ENCODE measurements at regions not wholly inside any gene's neighbourhood (a gene's known extent, or its start where the extent isn't known, plus 50 kb on each side); places are given as distances from the start of the nearest gene placed in this dataset.
"Not testable (repeated sequence)": the region's sequence is repeated elsewhere in the genome, so short reads cannot be mapped to it uniquely, and the experiment has no call there.

DNA sequence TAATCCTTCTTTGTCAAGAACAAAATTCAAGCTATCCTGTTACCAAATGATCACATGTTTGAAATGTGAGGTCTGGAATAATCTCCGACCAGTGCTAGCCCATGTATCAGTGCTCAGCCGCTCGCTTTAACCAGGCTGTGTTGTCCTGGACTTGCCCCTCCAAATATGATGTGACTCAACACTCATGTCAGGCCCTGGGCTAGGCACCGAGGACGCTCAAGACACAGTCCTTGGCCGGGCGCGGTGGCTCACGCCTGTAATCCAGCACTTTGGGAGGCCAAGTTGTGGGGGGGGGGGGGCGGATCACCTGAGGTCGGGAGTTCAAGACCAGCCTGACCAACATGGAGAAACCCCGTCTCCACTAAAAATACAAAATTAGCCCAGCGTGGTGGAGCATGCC is 54.1 kb upstream of the WNT7B start:
- TF ChIP-seq, protein P1, sequence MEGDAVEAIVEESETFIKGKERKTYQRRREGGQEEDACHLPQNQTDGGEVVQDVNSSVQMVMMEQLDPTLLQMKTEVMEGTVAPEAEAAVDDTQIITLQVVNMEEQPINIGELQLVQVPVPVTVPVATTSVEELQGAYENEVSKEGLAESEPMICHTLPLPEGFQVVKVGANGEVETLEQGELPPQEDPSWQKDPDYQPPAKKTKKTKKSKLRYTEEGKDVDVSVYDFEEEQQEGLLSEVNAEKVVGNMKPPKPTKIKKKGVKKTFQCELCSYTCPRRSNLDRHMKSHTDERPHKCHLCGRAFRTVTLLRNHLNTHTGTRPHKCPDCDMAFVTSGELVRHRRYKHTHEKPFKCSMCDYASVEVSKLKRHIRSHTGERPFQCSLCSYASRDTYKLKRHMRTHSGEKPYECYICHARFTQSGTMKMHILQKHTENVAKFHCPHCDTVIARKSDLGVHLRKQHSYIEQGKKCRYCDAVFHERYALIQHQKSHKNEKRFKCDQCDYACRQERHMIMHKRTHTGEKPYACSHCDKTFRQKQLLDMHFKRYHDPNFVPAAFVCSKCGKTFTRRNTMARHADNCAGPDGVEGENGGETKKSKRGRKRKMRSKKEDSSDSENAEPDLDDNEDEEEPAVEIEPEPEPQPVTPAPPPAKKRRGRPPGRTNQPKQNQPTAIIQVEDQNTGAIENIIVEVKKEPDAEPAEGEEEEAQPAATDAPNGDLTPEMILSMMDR (IDR thresholded peaks at IDR 0.05; ENCODE audit: insufficient read depth, low read length) = no peak
- no peak for DNase-seq (ENCODE audit: low read depth)
- H3K4me3 ChIP-seq (ENCODE audit: low read depth, low read length) = no peak overlapping the region

DNA sequence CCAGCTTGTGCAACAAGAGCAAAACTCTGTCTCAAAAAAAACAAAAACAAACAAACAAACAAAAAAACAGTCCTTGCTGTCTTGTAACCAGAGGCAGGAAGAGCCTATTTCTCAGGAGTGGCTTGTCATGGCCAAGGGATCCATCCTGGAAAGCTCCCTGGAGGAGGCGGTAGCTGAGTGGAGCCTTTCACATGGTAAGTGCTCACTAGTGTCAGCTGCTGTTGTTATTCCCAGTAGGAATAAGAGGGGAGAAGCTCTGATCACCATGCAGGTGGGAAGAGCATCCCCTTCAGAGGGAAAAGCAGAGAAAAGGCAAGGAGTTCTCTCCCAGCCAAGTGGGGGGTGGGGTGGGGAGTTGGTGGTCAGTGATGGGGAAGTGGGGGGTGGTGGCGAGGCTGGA is 54.6 kb upstream of the WNT7B start:
- no peak for DNase-seq (ENCODE audit: low read depth)
- TF ChIP-seq, protein P1 (IDR thresholded peaks at IDR 0.05; ENCODE audit: insufficient read depth, low read length) = no peak
- H3K4me3 ChIP-seq (ENCODE audit: low read depth, low read length) = no peak overlapping the region

DNA sequence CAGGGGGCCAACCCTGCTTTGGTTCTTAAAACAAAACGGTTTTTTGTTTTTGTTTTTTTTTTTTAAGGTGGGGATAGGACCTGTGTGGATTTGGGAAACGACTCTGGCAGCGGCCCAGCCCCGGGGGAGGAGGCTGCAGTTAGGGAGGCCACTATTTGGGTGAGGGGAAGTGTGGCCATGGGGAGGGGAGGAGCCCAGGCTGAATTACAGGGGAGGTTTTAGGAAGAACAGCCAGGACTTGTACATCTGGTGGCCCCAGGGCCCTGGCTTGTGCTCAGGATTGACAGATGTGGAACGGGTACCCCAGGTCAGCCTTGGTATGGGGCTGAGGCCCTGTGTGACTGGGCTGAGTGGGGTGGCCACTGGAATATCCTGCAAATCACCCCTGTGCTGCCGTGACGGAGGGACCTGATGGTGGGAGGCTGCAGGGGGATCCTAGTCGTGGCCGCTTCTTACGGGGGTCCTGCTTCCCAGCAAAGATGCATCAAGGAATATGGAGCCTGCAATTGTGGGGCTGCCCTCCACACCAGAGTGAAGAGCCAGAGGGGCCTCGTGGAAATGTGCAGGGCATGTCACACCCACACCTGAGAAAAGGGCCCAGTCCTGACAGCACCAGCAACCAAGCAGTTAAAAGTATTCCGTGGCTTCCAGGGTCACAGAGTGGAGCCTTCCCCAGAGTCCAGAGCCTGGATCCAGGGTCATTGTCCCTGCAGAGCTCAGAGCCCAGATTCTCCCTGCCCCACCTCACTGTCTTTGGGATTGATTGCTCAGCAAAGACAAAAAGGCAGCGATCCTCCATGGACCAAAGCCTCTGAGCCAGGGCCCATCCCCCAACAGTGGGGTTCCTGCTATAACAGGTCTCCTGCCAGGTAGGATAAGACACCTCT is 55.2 kb upstream of the WNT7B start:
- TF ChIP-seq, protein P1 (IDR thresholded peaks at IDR 0.05; ENCODE audit: insufficient read depth, low read length) = no peak
- H3K4me3 ChIP-seq (ENCODE audit: low read depth, low read length) = no peak overlapping the region
- no peak for DNase-seq (ENCODE audit: low read depth)

DNA sequence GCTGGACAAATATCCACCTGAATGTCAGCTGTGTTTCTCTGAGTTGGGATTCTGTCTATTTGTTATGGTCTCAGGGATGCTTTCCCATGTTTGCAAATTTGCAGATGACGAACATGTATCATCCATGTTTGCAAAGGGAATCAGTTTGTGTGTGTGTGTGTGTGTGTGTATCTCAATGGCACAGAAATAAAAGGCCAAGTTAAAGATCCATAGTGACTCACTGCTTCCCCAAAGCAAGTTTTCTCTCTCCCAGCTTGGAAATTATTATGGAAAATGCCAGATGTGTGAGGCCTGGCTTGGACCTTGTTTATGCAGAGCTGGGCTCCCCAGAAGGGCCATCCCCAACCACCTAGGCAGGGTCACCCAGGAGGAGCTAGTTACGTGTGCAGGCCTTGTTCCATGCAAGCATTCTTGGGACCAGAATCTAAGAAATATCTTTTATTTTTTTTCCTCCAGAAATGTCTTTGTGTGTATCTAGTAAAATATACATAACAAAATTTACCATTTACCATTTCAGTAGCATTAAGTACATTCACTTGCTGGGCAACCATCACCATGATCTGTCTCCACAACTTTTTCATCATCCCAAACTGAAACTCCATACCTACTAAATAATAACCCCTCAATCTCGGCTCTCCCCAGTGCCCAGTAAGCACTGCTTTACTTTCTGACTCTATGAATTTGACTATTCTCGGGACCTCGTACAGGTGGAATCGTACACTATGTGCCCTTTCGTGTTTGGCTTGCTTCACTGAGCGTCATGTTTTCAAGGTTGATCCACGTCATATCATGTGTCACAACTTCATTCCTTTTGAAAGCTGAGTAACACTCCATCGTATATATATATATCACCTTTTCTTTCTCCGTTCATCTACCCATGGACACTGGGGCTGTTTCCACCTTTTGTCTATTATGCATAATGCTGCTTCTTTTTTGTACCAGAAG is 56.6 kb upstream of the WNT7B start:
- no peak overlapping the region for H3K4me3 ChIP-seq (ENCODE audit: low read depth, low read length)
- peak; percentile 59 for DNase-seq (ENCODE audit: low read depth)
- TF ChIP-seq, protein P1 (IDR thresholded peaks at IDR 0.05; ENCODE audit: insufficient read depth, low read length) = no peak

DNA sequence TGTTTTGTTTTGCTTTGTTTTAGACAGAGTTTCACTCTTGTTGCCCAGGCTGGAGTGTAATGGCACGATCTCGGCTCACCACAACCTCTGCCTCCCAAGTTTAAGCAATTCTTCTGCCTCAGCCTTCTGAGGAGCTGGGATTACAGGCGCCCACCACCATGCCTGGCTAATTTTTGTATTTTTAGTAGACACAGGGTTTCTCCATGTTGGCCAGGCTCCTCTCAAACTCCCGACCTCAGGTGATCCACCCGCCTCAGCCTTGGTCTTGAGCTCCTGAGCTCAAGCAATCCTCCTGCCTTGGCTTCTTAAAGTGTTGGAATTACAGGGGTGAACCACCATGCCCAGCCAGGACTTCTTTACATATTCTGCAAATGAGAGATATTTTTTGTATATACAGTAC is 57.5 kb upstream of the WNT7B start:
- H3K4me3 ChIP-seq (ENCODE audit: low read depth, low read length); DNase-seq (ENCODE audit: low read depth): not testable (repeated sequence)

DNA sequence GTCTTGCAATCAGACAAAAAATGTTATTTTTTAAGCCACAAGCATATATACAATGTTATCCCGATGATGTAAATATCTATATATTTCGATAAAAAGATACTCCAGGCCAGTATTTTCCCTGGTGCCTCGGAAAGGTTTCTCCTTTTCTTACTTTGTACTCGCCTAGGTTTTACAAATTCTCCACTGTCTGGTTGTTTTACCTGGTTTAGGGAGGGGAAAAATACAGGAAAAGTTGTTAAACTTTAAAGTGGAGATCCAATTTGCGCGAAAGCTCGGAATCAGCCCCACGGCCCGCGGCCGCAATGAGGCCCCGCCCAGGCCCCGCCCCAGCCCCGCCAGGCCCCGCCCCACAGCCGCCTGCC is 58.4 kb upstream of the WNT7B start:
- DNase-seq (ENCODE audit: low read depth) = no peak
- TF ChIP-seq, protein P1 (IDR thresholded peaks at IDR 0.05; ENCODE audit: insufficient read depth, low read length) = no peak
- H3K4me3 ChIP-seq (ENCODE audit: low read depth, low read length) = peak overlapping the region; percentile 68
